ENCODE measurements at regions not wholly inside any gene's neighbourhood (a gene's known extent, or its start where the extent isn't known, plus 50 kb on each side); places are given as distances from the start of the nearest gene placed in this dataset.
A peak's percentile ranks its signal among the peaks of the same experiment; 100 is the strongest.
"Not testable (repeated sequence)": the region's sequence is repeated elsewhere in the genome, so short reads cannot be mapped to it uniquely, and the experiment has no call there.

DNA sequence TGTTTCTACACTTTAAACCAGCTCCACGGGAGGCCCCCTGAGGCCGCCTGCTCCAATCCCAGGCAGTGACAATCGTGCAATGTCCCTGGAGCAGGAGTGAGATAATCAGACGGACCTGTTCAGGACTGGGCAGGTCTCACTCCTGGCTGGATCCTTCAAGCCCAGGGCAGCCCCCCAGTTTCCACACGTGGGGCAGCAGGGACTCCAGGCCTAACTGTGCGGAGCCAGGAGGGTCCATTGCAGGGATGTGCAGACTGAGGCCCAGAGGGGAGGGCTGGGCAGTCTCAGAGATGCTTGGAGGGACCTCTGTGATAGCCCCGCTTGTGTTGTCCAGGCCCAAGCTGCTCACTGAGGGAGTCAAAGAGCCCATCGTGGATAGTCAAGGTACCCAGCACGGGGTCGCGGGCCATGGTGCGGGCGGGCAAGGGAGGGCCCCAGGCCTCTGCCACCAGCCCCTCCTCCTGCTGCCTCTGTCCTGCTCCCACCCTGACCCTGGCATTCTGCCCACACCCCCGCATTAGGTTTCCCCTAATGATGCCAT is 110.5 kb upstream of the KCTD7 start:
- Mint-ChIP-seq H3K36me3 (no peaks in the 10 kb centered on the region), H3K27ac (no peak overlapping the region)

DNA sequence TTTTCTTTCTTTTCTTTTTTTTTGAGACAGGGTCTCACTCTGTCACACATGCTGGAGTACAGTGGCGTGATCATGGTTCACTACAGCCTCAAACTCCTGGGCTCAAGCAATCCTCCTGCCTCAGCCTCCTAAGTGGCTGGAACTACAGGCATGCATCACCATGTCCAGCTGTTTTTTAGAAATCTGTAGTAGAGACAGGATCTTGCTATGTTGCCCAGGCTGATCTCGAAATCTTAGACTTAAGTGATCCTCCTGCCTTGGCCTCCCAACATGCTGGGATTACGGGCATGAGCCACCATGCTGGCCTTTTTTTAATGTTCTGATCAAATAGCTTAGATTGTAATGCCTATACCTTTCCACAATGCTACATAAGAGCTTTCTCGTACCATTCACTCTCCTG is 107.0 kb upstream of the KCTD7 start:
- no peak for ATAC-seq (ENCODE audit: low read depth in 2 of 2)
- no peak overlapping the region for H3K4me3 Mint-ChIP-seq
- Histone ChIP-seq H3K36me3 (ENCODE audit: control insufficient read depth, insufficient read depth, low read length) (no peaks in the 10 kb centered on the region), H3K9me3 (ENCODE audit: control insufficient read depth in 2 of 2, low read length in 2 of 2) (no peaks in the 10 kb centered on the region), H3K27me3 (ENCODE audit: control insufficient read depth, insufficient read depth, low read length) (no peaks in the 10 kb centered on the region), H3K4me3 (ENCODE audit: low read depth, low read length) (no peak overlapping the region), H3K4me1 (ENCODE audit: control insufficient read depth, insufficient read depth, low read length, poor library complexity, severe bottlenecking) (no peaks in the 10 kb centered on the region), H3K27ac (ENCODE audit: insufficient read depth, low read length, poor library complexity, severe bottlenecking) (no peak overlapping the region)
- H3K36me3 Mint-ChIP-seq = no peaks in the 10 kb centered on the region
- peak overlapping the region in 1 of 3 donors; percentile 33 for H3K27ac Mint-ChIP-seq
- no peak for DNase-seq
- no peaks in the 10 kb centered on the region for H3K27me3 Mint-ChIP-seq
- no peaks in the 10 kb centered on the region for H3K9me3 Mint-ChIP-seq
- H3K4me1 Mint-ChIP-seq = peaks cover 0 to 4% (median 0%) of the 10 kb centered on the region in 4 donors

More for the DNA sequence above, 110.5 kb upstream of the KCTD7 start:
- Histone ChIP-seq H3K27ac (ENCODE audit: insufficient read depth, low read length, poor library complexity, severe bottlenecking) (no peak overlapping the region), H3K36me3 (ENCODE audit: control insufficient read depth, insufficient read depth, low read length) (no peaks in the 10 kb centered on the region), H3K4me3 (ENCODE audit: low read depth, low read length) (no peak overlapping the region), H3K27me3 (ENCODE audit: control insufficient read depth, insufficient read depth, low read length) (no peaks in the 10 kb centered on the region), H3K4me1 (ENCODE audit: control insufficient read depth, insufficient read depth, low read length, poor library complexity, severe bottlenecking) (no peaks in the 10 kb centered on the region), H3K9me3 (ENCODE audit: control insufficient read depth in 2 of 2, low read length in 2 of 2) (no peaks in the 10 kb centered on the region)
- H3K27me3 Mint-ChIP-seq = no peaks in the 10 kb centered on the region
- no peak for DNase-seq
- ATAC-seq (ENCODE audit: low read depth in 2 of 2) = no peak
- no peak overlapping the region for H3K4me3 Mint-ChIP-seq
- peaks cover 0 to 2% (median 0%) of the 10 kb centered on the region in 4 donors for H3K4me1 Mint-ChIP-seq
- no peaks in the 10 kb centered on the region for H3K9me3 Mint-ChIP-seq

DNA sequence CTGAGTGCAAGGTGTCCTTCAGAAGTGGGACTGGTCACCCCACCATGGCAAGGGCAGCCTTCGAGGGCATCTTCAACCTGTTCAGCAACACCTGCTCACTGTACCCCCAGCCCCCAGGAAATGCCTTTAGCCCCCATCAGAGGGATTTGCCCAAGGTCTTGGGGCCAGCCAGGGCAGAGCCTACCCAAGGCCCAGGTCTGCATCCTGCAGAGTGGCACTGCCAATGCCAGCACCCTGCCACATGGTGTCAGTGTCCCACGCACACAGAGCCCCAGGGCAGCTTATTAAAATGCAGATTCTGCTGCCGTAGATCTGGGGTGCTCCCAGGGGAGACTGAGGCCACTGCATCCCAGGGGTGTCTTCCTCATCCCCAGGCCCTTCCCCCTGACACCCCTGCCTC is 106.2 kb upstream of the KCTD7 start:
- DNase-seq (peak in 1 of 3 donors; percentile 35), ATAC-seq (ENCODE audit: low read depth in 2 of 2) (peak in 1 of 2 donors; percentile 52)
- Mint-ChIP-seq H3K36me3 (no peaks in the 10 kb centered on the region), H3K9me3 (no peaks in the 10 kb centered on the region), H3K4me3 (no peak overlapping the region), H3K4me1 (peaks cover 0 to 4% (median 0%) of the 10 kb centered on the region in 4 donors), H3K27ac (no peak overlapping the region), H3K27me3 (no peaks in the 10 kb centered on the region)
- Histone ChIP-seq H3K27ac (ENCODE audit: insufficient read depth, low read length, poor library complexity, severe bottlenecking) (no peak overlapping the region), H3K36me3 (ENCODE audit: control insufficient read depth, insufficient read depth, low read length) (no peaks in the 10 kb centered on the region), H3K4me1 (ENCODE audit: control insufficient read depth, insufficient read depth, low read length, poor library complexity, severe bottlenecking) (no peaks in the 10 kb centered on the region), H3K4me3 (ENCODE audit: low read depth, low read length) (no peak overlapping the region), H3K9me3 (ENCODE audit: control insufficient read depth in 2 of 2, low read length in 2 of 2) (no peaks in the 10 kb centered on the region), H3K27me3 (ENCODE audit: control insufficient read depth, insufficient read depth, low read length) (no peaks in the 10 kb centered on the region)

DNA sequence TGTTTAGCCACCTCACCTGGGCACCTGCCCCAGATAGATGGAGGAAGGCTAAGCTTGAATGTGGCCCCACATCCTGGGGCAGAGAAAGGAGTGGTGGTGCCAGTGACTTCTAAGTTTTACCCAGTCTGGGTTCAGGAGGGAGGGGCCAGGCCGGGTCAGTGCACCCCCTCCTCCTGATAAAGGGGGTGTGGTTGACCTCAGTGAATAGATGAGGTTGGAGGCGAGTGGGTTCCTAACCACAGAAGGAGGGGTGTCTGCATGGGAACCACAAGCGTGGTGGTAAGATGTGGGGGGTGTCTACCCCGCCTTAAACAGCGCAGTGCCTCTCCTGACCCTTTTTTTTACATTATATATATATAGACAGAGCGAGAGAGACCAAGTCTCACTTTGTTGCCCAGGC is 105.3 kb upstream of the KCTD7 start:
- H3K9me3 Mint-ChIP-seq = no peaks in the 10 kb centered on the region

DNA sequence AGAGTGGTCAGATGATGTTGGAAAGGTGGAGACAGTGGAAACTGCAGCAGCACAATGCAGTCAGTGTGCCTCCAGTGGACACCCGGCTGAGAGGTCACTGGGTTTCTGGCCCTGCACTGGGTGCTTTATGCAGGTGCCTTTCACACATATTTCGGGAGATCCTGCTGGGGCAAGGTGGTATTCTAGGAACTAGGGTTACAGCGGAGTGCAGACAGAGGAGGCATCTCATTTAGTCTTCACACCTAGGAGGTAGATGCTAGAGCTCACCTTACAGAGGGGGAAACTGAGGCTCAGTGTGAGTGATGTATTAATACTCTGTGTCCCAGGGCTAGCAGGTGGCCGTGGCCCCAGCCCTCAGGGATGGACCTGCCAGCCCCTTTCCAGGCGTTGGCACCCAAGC is 103.9 kb upstream of the KCTD7 start:
- Mint-ChIP-seq H3K27ac (no peak overlapping the region), H3K4me3 (no peak overlapping the region), H3K4me1 (peaks cover 0 to 4% (median 2%) of the 10 kb centered on the region in 4 donors), H3K27me3 (no peaks in the 10 kb centered on the region), H3K9me3 (no peaks in the 10 kb centered on the region), H3K36me3 (peaks cover 3% of the 10 kb centered on the region)
- no peaks in the 10 kb centered on the region for H3K4me1 ChIP-seq (ENCODE audit: control insufficient read depth, insufficient read depth, low read length, poor library complexity, severe bottlenecking)
- no peak overlapping the region for H3K4me3 ChIP-seq (ENCODE audit: low read depth, low read length)
- H3K27me3 ChIP-seq (ENCODE audit: control insufficient read depth, insufficient read depth, low read length) = no peaks in the 10 kb centered on the region
- DNase-seq = no peak
- no peaks in the 10 kb centered on the region for H3K36me3 ChIP-seq (ENCODE audit: control insufficient read depth, insufficient read depth, low read length)
- no peak for ATAC-seq (ENCODE audit: low read depth in 2 of 2)
- no peak overlapping the region for H3K27ac ChIP-seq (ENCODE audit: insufficient read depth, low read length, poor library complexity, severe bottlenecking)
- H3K9me3 ChIP-seq (ENCODE audit: control insufficient read depth in 2 of 2, low read length in 2 of 2) = no peaks in the 10 kb centered on the region

More for the DNA sequence above, 105.3 kb upstream of the KCTD7 start:
- DNase-seq (no peak), ATAC-seq (ENCODE audit: low read depth in 2 of 2) (no peak)
- H3K4me3 ChIP-seq (ENCODE audit: low read depth, low read length) = no peak overlapping the region
- Mint-ChIP-seq H3K27ac (no peak overlapping the region), H3K27me3 (no peaks in the 10 kb centered on the region), H3K36me3 (no peaks in the 10 kb centered on the region), H3K4me1 (peaks cover 0 to 2% (median 0%) of the 10 kb centered on the region in 4 donors), H3K4me3 (no peak overlapping the region)
- no peaks in the 10 kb centered on the region for H3K9me3 ChIP-seq (ENCODE audit: control insufficient read depth in 2 of 2, low read length in 2 of 2)
- H3K27me3 ChIP-seq (ENCODE audit: control insufficient read depth, insufficient read depth, low read length) = no peaks in the 10 kb centered on the region
- H3K36me3 ChIP-seq (ENCODE audit: control insufficient read depth, insufficient read depth, low read length) = no peaks in the 10 kb centered on the region
- no peaks in the 10 kb centered on the region for H3K4me1 ChIP-seq (ENCODE audit: control insufficient read depth, insufficient read depth, low read length, poor library complexity, severe bottlenecking)
- no peak overlapping the region for H3K27ac ChIP-seq (ENCODE audit: insufficient read depth, low read length, poor library complexity, severe bottlenecking)

DNA sequence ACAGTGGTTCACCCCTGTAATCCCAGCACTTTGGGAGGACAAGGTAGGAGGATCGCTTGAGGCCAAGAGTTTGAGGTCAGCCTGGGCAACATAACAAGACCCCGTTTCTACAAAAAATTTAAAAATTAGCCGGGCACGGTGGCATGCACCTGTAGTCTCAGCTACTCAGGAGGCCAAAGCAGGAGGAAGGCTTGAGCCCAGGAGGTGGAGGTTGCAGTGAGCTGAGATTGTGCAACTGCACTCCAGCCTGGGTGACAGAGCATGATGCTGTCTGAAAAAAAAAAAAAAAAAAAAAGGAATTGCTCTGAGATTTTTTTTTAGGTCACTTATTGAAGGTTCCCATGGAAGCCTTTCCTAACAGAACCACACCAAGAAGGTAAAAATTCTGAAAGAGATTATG is 101.9 kb upstream of the KCTD7 start:
- H3K4me3 Mint-ChIP-seq, H3K4me1 Mint-ChIP-seq, H3K36me3 Mint-ChIP-seq: not testable (repeated sequence)

DNA sequence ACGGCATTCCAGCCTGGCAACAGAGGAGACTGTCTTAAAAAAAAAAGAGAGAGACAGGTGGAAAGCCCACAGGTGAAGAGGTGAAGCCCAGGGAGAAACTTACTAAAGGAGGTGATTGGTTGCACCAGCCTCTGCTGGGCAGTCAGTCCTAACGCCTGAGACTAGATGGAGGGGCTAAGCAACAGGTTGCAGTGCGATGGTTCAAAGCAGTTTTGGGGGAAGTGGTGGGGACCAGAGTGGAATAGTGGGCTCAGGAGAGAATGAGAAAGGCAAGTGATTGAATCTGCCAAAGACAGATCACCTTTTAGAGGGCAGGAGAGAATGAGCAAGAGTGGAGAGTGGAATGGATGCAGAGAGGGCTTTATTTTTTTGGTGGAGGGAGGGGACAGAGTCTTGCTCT is 100.0 kb upstream of the KCTD7 start:
- Mint-ChIP-seq H3K4me3 (no peak overlapping the region), H3K4me1 (peaks cover 0 to 4% (median 2%) of the 10 kb centered on the region in 4 donors), H3K27me3 (no peaks in the 10 kb centered on the region), H3K36me3 (peaks cover 11% of the 10 kb centered on the region), H3K27ac (peak overlapping the region in 1 of 3 donors; percentile 88), H3K9me3 (peaks cover 0 to 1% (median 0%) of the 10 kb centered on the region in 7 donors)
- H3K27ac ChIP-seq (ENCODE audit: insufficient read depth, low read length, poor library complexity, severe bottlenecking) = no peak overlapping the region
- H3K4me3 ChIP-seq (ENCODE audit: low read depth, low read length) = no peak overlapping the region
- H3K9me3 ChIP-seq (ENCODE audit: control insufficient read depth in 2 of 2, low read length in 2 of 2) = no peaks in the 10 kb centered on the region
- DNase-seq (no peak), ATAC-seq (ENCODE audit: low read depth in 2 of 2) (no peak)
- no peaks in the 10 kb centered on the region for H3K27me3 ChIP-seq (ENCODE audit: control insufficient read depth, insufficient read depth, low read length)
- H3K36me3 ChIP-seq (ENCODE audit: control insufficient read depth, insufficient read depth, low read length) = no peaks in the 10 kb centered on the region
- no peaks in the 10 kb centered on the region for H3K4me1 ChIP-seq (ENCODE audit: control insufficient read depth, insufficient read depth, low read length, poor library complexity, severe bottlenecking)

More for the DNA sequence above, 101.9 kb upstream of the KCTD7 start:
- not testable (repeated sequence) for H3K4me3 ChIP-seq (ENCODE audit: low read depth, low read length); H3K27me3 Mint-ChIP-seq; H3K9me3 Mint-ChIP-seq; H3K27ac Mint-ChIP-seq; H3K27me3 ChIP-seq (ENCODE audit: control insufficient read depth, insufficient read depth, low read length); H3K27ac ChIP-seq (ENCODE audit: insufficient read depth, low read length, poor library complexity, severe bottlenecking); ATAC-seq (ENCODE audit: low read depth in 2 of 2); H3K4me1 ChIP-seq (ENCODE audit: control insufficient read depth, insufficient read depth, low read length, poor library complexity, severe bottlenecking); H3K36me3 ChIP-seq (ENCODE audit: control insufficient read depth, insufficient read depth, low read length); H3K9me3 ChIP-seq (ENCODE audit: control insufficient read depth in 2 of 2, low read length in 2 of 2); DNase-seq

DNA sequence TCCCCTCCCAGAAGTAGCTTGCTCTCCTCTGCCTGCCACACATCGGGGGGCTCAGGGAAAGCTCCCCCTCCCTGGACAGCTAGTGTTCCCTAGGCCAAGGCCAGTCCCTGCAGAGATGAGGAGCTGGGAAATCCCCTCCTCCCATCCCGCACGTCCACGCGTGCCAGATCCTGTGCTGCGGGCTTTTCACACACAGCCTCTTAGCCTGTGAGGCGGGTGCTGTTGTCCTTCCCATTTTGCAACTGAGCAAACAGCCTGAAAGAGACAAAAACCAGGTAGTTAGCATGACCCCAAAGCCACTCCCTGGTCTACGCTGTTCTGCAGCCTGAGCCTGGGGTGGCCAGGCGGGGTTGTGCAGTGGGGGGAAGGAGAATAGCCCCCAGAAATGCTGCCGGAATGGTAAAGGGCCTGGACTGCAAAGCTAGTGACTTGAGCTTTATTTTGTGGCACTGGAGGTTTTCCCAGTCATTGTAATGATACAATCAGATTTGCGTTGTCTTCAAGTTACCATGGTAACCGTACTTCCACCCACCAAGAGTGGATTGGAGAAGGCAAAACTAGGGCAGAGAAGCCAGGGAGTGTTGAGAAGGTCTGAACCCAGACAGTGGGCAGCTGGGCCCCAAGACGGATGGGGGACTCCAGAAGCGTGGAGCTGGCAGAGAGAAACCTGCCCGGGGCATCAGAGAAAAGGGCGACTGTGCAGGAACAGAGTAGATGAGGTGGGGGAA is 98.6 kb upstream of the KCTD7 start:
- H3K36me3 ChIP-seq (ENCODE audit: control insufficient read depth, insufficient read depth, low read length) = no peaks in the 10 kb centered on the region
- peaks cover 0 to 4% (median 2%) of the 10 kb centered on the region in 4 donors for H3K4me1 Mint-ChIP-seq
- peak overlapping the region in 2 of 3 donors; percentile 54 to 71 for H3K27ac Mint-ChIP-seq
- DNase-seq = no peak
- no peak overlapping the region for H3K27ac ChIP-seq (ENCODE audit: insufficient read depth, low read length, poor library complexity, severe bottlenecking)
- no peak for ATAC-seq (ENCODE audit: low read depth in 2 of 2)
- peaks cover 0 to 1% (median 0%) of the 10 kb centered on the region in 7 donors for H3K9me3 Mint-ChIP-seq
- H3K27me3 ChIP-seq (ENCODE audit: control insufficient read depth, insufficient read depth, low read length) = no peaks in the 10 kb centered on the region
- H3K9me3 ChIP-seq (ENCODE audit: control insufficient read depth in 2 of 2, low read length in 2 of 2) = no peaks in the 10 kb centered on the region
- no peak overlapping the region for H3K4me3 ChIP-seq (ENCODE audit: low read depth, low read length)
- no peaks in the 10 kb centered on the region for H3K4me1 ChIP-seq (ENCODE audit: control insufficient read depth, insufficient read depth, low read length, poor library complexity, severe bottlenecking)
- no peak overlapping the region for H3K4me3 Mint-ChIP-seq
- H3K27me3 Mint-ChIP-seq = no peaks in the 10 kb centered on the region
- H3K36me3 Mint-ChIP-seq = peaks cover 11% of the 10 kb centered on the region

All from CD4-positive, CD25-positive, alpha-beta regulatory T cell (primary cell).